GM18868 (cell line): ENCODE measurements at regions not wholly inside any gene's neighbourhood (a gene's known extent, or its start where the extent isn't known, plus 50 kb on each side); places are given as distances from the start of the nearest gene placed in this dataset.
A peak's percentile ranks its signal among the peaks of the same experiment; 100 is the strongest.

Experiments
- ATAC-seq: cut with Tn5 transposase; IDR thresholded peaks from one replicate; pipeline ENCODE4 v1.9.1; 2021; ENCODE audit warnings: mild to moderate bottlenecking, moderate library complexity; ENCODE audit not compliant: unreplicated experiment

GRCh38 chr11:20311444-20311843 is 52.1 kb upstream of the HTATIP2 start:
- no peak for ATAC-seq

- ATAC-seq = no peak
Observed at GRCh38 chr11:20310596-20311394, 52.7 kb upstream of the HTATIP2 start.

GRCh38 chr11:20310137-20310536 is 53.4 kb upstream of the HTATIP2 start:
- ATAC-seq = no peak

- no peak for ATAC-seq
Observed at GRCh38 chr11:20309231-20310025, 54.1 kb upstream of the HTATIP2 start.

- no peak for ATAC-seq
Observed at GRCh38 chr11:20308601-20309000, 54.9 kb upstream of the HTATIP2 start.

GRCh38 chr11:20303391-20303965 is 60.0 kb upstream of the HTATIP2 start:
- ATAC-seq = no peak

- no peak for ATAC-seq
Observed at GRCh38 chr11:20293992-20294391, 69.5 kb upstream of the HTATIP2 start.

GRCh38 chr11:20293531-20293930 is 70.0 kb upstream of the HTATIP2 start:
- no peak for ATAC-seq

- ATAC-seq = no peak
Observed at GRCh38 chr11:20289732-20290131, 73.8 kb upstream of the HTATIP2 start.

- no peak for ATAC-seq
Observed at GRCh38 chr11:20283475-20283874, 80.0 kb upstream of the HTATIP2 start.

GRCh38 chr11:20278727-20279126 is 84.8 kb upstream of the HTATIP2 start:
- peak; percentile 37 for ATAC-seq

- no peak for ATAC-seq
Observed at GRCh38 chr11:20277014-20277413, 86.5 kb upstream of the HTATIP2 start.

GRCh38 chr11:20275987-20276965 is 87.2 kb upstream of the HTATIP2 start:
- ATAC-seq = no peak

GRCh38 chr11:20274031-20274430 is 89.5 kb upstream of the HTATIP2 start:
- peak; percentile 71 for ATAC-seq

GRCh38 chr11:20261526-20261925 is 101.3 kb upstream of the DBX1 start:
- no peak for ATAC-seq

- no peak for ATAC-seq
Observed at GRCh38 chr11:20260307-20260706, 100.0 kb upstream of the DBX1 start.

- ATAC-seq = no peak
Observed at GRCh38 chr11:20259506-20259905, 99.2 kb upstream of the DBX1 start.

- ATAC-seq = no peak
Observed at GRCh38 chr11:20258376-20258895, 98.2 kb upstream of the DBX1 start.

- ATAC-seq = no peak
Observed at GRCh38 chr11:20256925-20257324, 96.7 kb upstream of the DBX1 start.

GRCh38 chr11:20253796-20254195 is 93.5 kb upstream of the DBX1 start:
- ATAC-seq = no peak
